Mucosa of stomach (tissue), 1 donor: ENCODE measurements at regions not wholly inside any gene's neighbourhood (a gene's known extent, or its start where the extent isn't known, plus 50 kb on each side); places are given as distances from the start of the nearest gene placed in this dataset.
"Not testable (repeated sequence)": the region's sequence is repeated elsewhere in the genome, so short reads cannot be mapped to it uniquely, and the experiment has no call there.

Experiments
- H3K27me3 ChIP-seq: one replicate; pipeline ENCODE4 v1.7.0; 2013; ENCODE audit warnings: mild to moderate bottlenecking, low read length; ENCODE audit not compliant: control insufficient read depth, insufficient read depth
- H3K36me3 ChIP-seq: one replicate; pipeline ENCODE4 v1.7.0; 2013; ENCODE audit warnings: low read length; ENCODE audit not compliant: control insufficient read depth, insufficient read depth
- H3K4me1 ChIP-seq: one replicate; pipeline ENCODE4 v1.7.0; 2013; ENCODE audit warnings: mild to moderate bottlenecking, low read length; ENCODE audit not compliant: control insufficient read depth, insufficient read depth
- H3K4me3 ChIP-seq: one replicate; pipeline ENCODE4 v1.7.0; 2013; ENCODE audit warnings: low read length
- H3K9ac ChIP-seq: one replicate; pipeline ENCODE4 v1.7.0; 2013; ENCODE audit warnings: mild to moderate bottlenecking, low read length, moderate library complexity
- H3K9me3 ChIP-seq: one replicate; pipeline ENCODE4 v1.7.0; 2013; ENCODE audit warnings: mild to moderate bottlenecking, low read length, moderate library complexity; ENCODE audit not compliant: control insufficient read depth
- donor health status: Pancreatic carcinoma.

DNA sequence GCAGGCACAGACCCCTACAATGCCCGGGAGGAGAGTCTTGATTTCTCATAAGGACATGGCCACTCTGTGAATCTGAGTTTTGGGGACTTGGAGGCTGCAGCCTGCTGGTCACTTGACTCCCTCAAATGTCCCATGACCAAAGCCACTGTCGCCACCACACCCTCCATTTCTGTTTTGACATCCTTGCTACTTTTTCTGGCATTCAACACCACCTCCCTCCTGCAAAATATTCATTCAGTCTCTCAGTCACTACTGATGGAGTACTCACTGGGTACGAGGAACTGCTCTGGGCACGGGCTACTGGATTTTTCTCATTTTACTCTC lies 208.6 kb upstream of the HAAO start:
- Histone ChIP-seq H3K27me3 (no peaks in the 10 kb centered on the region), H3K36me3 (no peaks in the 10 kb centered on the region), H3K4me3 (no peak overlapping the region), H3K9ac (no peak overlapping the region), H3K4me1 (peaks cover 55% of the 10 kb centered on the region), H3K9me3 (no peaks in the 10 kb centered on the region)

DNA sequence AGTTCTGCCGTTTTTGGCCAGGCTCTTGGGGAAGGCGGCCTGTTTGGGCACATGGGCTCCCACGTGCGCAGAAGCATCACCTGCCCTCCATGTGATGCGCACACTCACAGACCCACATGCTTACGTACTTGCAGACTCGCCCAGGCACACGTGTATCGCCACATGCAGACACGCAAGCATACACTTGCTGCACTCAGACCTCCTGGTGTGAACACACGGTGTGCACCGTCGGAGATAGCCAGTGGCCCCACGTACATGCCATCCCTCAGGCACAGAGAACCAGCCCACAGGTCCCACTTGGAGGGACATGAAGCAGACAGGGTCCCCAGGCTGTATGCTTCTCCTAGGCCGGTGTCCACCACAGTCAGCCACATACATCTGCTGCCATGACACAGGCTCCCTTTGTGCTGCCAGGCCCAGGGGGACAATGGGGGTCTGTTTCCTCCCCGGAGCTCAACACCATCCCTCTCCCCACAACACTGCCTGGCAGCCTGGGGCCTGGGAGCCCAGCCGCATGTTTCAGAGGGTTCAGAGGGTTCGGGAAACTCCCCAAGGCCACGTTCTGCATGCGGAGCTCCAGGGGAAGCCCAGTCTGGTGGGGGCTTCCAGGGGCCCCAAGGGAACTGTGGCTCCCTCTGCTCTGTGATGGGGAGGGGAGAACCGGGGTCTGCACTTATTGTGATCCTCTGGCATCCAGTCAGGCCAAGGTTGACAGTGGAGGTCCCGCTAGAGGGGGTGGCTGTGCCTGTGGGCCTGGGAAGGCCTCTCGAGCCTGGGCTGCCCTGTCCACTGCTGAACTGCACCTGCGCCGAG lies 208.1 kb upstream of the HAAO start:
- H3K9me3 ChIP-seq = no peaks in the 10 kb centered on the region
- peaks cover 50% of the 10 kb centered on the region for H3K4me1 ChIP-seq
- H3K36me3 ChIP-seq = no peaks in the 10 kb centered on the region
- H3K4me3 ChIP-seq = no peak overlapping the region
- no peak overlapping the region for H3K9ac ChIP-seq
- H3K27me3 ChIP-seq = no peaks in the 10 kb centered on the region

DNA sequence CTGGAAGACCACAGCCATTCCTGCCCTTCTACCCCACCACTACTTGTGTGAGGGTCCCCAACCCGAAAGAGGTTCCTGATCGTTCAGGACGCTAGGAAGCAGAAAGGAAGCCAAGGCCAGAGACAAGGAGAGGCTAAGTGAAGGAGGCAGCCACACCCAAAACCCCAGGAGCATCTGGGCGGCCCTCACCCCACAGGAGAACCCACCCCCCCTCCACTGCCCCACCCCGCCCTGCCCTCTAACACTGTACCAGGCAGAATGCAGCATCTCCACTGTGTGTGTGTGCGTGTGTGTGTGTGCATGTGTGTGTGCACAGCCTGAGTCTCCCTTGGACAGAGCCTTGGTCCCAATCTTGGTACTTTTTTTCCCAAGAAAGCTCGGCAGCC lies 207.5 kb upstream of the HAAO start:
- Histone ChIP-seq H3K4me3 (no peak overlapping the region), H3K9me3 (no peaks in the 10 kb centered on the region), H3K4me1 (peaks cover 44% of the 10 kb centered on the region), H3K27me3 (no peaks in the 10 kb centered on the region), H3K9ac (no peak overlapping the region), H3K36me3 (no peaks in the 10 kb centered on the region)

DNA sequence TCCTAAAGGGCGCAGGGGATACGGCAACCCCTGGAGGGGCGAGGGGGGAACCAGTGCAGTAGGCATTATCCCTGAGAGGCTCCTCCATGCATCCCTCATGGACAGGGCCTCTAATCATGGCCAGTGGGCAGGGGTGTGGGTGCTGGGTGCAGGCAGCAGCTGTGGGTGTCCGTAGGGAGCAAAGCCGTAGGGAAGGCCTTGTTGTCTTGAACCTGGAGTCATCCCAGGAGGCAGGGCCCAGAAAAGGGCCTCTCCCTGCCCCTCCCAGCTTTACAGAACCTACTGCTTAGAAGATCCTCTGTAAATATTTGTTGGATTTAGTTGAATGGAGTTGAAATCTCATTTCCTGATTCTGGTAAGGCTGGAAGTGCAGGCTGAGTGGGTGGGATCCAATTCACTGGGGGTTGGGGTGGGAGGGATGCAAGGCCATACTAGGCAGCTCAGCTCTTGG lies 207.0 kb upstream of the HAAO start:
- no peak overlapping the region for H3K9ac ChIP-seq
- H3K4me3 ChIP-seq = no peak overlapping the region
- no peaks in the 10 kb centered on the region for H3K27me3 ChIP-seq
- no peaks in the 10 kb centered on the region for H3K36me3 ChIP-seq
- no peaks in the 10 kb centered on the region for H3K9me3 ChIP-seq
- peaks cover 39% of the 10 kb centered on the region for H3K4me1 ChIP-seq

DNA sequence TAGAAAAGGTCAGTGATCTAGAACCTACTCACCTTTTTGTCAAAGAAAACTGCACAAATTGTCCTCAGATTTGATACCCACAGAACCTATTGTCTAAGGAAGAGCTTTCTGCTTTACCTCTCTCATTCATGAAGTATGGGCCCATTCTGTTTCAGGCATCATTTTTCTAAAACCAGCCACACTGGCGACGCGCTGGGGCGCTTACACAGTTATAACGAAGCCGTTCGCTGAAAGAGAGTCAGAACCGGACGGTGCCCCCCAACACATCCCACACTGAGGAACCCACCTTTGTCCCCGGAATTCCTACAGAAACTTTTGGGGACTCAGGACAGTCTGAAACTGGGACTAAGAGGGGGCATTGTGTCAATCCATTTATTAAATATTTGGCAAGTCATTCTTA lies 206.3 kb upstream of the HAAO start:
- no peak overlapping the region for H3K4me3 ChIP-seq
- H3K9me3 ChIP-seq = no peaks in the 10 kb centered on the region
- no peaks in the 10 kb centered on the region for H3K36me3 ChIP-seq
- no peak overlapping the region for H3K9ac ChIP-seq
- peaks cover 36% of the 10 kb centered on the region for H3K4me1 ChIP-seq
- no peaks in the 10 kb centered on the region for H3K27me3 ChIP-seq

DNA sequence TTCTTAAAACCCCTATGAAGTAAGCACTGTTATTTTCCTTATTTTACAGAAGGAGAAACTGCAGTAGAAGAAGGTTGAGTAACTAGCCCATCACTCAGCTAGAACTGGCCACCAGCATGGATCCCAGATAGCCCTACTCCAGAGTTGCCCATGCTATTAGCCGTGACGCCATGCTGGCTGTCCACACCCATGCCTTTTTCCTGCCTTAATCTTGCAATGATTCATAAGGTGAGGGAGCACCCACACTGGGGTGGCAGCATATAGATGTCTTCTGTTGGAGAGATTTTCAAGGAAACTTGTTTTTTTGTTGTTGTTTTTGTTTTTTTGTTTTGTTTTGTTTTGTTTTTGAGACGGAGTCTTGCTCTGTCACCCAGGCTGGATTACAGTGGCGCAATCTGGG lies 204.1 kb upstream of the HAAO start:
- peaks cover 24% of the 10 kb centered on the region for H3K4me1 ChIP-seq
- no peaks in the 10 kb centered on the region for H3K9me3 ChIP-seq
- no peaks in the 10 kb centered on the region for H3K27me3 ChIP-seq
- H3K36me3 ChIP-seq = no peaks in the 10 kb centered on the region
- H3K9ac ChIP-seq = no peak overlapping the region
- no peak overlapping the region for H3K4me3 ChIP-seq

DNA sequence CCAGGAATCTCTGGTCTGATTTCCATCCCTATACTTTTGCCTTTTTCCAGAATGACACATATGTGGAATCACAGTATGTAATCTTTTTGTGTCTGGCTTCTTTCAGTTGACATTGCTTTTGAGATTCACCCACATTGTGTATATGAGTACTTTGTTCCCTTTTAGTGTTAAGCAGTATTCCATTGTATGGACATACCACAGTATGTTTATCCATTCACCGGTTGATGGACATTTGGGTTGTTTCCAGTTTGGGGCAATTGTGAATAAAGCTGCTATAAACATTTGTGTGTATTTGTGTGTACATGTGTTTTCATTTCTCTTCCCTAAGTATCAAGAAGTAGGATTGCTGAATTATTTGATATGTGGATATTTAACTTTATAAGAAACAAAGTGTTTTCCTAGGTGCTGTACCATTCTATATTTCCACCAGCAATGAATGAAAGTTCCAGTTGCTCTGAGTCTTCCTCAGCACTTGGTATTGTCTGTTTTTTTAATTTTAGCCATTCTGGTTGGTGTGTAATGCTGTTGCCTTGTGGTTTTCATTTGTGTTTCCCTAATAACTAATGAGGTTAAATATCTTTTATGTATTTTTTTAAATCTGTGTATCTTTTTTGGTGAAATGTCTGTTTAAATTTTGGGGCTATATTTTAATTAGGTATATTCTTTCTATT lies 203.5 kb upstream of the HAAO start:
- Histone ChIP-seq H3K9me3 (no peaks in the 10 kb centered on the region), H3K9ac (no peak overlapping the region), H3K27me3 (no peaks in the 10 kb centered on the region), H3K4me3 (no peak overlapping the region), H3K4me1 (peaks cover 21% of the 10 kb centered on the region), H3K36me3 (no peaks in the 10 kb centered on the region)

DNA sequence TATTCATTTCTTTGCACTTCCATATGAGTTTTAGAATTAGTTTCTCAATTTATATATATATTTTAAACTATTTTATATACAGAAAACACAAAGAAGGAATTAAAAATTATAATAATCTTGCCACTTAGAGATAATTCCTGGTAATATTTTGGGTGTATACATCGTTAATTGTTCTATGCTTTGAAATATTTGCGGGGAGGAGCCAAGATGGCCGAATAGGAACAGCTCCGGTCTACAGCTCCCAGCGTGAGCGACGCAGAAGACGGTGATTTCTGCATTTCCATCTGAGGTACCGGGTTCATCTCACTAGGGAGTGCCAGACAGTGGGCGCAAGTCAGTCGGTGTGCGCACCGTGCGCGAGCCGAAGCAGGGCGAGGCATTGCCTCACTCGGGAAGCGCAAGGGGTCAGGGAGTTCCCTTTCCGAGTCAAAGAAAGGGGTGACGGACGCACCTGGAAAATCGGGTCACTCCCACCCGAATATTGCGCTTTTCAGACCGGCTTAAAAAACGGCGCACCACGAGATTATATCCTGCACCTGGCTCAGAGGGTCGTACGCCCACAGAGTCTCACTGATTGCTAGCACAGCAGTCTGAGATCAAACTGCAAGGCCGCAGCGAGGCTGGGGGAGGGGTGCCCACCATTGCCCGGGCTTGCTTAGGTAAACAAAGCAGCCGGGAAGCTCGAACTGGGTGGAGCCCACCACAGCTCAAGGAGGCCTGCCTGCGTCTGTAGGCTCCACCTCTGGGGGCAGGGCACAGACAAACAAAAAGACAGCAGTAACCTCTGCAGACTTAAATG lies 197.1 kb upstream of the HAAO start:
- H3K36me3 ChIP-seq, H3K4me3 ChIP-seq, H3K27me3 ChIP-seq, H3K9me3 ChIP-seq, H3K9ac ChIP-seq: not testable (repeated sequence)
- H3K4me1 ChIP-seq = peaks cover 19% of the 10 kb centered on the region

DNA sequence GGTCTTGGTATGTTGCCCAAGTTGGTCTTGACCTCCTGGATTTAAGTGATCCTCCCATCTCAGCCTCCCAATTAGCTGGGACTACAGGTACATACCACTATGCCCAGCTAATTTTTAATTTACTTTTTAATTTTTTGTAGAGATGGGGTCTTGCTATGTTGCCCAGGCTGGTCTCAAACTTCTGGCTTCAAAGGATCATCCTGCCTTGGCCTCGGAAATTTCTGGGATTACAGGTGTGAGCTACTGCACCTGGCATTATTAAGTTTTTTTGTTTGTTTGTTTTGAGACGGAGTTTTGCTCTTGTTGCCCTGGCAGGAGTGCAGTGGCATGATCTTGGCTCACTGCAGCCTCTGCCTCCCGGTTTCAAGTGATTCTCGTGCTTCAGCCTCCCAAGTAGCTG lies 195.7 kb upstream of the HAAO start:
- H3K9me3 ChIP-seq, H3K9ac ChIP-seq, H3K36me3 ChIP-seq, H3K4me3 ChIP-seq, H3K27me3 ChIP-seq: not testable (repeated sequence)
- H3K4me1 ChIP-seq = peaks cover 19% of the 10 kb centered on the region

DNA sequence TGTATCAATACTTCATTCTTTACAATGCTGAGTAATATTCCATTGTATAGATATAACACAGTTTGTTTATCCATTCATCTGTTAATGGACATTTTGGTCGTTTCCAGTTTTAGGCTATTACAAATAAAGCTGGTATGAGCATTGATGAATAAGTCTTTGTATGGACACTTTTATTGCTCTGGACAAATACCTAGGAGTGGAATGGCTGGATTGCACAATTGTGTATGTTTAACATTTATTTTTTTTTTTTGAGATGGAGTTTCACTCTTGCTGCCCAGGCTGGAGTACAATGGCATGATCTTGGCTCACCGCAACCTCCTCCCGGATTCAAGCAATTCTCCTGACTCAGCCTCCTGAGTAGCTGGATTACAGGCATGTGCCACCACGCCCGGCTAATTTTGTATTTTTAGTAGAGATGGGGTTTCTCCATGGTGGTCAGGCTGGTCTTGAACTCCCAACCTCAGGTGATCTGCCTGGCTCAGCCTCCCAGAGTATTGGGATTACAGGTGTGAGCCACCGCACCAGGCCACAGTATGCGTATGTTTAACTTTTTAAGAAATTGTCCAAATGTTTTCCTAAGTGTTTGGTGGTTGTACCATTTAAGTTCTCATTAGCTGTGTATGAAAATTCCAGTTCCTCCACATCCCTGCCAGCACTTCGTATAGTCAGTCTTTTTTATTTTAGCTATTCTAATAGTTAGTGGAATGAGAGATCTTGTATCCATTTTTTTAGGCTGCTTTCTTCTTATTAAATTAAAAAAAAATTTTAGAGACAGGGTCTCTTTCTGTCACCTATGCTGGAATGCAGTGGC lies 194.9 kb upstream of the HAAO start:
- Histone ChIP-seq H3K9me3 (no peaks in the 10 kb centered on the region), H3K4me3 (no peak overlapping the region), H3K36me3 (no peaks in the 10 kb centered on the region), H3K27me3 (no peaks in the 10 kb centered on the region), H3K4me1 (peaks cover 19% of the 10 kb centered on the region), H3K9ac (no peak overlapping the region)

DNA sequence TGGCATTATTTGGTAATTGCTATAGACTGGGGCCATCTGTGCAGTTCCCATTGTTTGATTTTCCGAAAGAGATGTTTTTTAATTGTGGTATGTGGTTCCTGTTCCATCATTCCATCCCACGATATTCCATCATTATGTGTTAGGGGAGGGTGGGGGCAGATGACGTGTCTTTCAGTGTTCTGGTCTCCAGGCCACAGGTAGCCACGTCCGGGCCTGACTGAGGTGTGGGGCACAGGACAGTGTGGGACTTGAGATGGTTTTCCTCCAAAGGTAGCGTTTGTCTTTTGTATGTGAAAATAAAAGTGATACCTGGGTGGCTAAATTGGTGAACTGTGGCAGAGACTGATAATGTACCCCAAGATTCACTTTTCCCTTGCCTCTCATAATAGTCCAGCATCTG lies 192.2 kb upstream of the HAAO start:
- no peaks in the 10 kb centered on the region for H3K9me3 ChIP-seq

More for the DNA sequence above, 192.2 kb upstream of the HAAO start:
- no peak overlapping the region for H3K9ac ChIP-seq
- H3K36me3 ChIP-seq = no peaks in the 10 kb centered on the region
- no peaks in the 10 kb centered on the region for H3K27me3 ChIP-seq
- peaks cover 23% of the 10 kb centered on the region for H3K4me1 ChIP-seq
- H3K4me3 ChIP-seq = no peak overlapping the region
